GM23338 (cell line): ENCODE measurements at regions not wholly inside any gene's neighbourhood (a gene's known extent, or its start where the extent isn't known, plus 50 kb on each side); places are given as distances from the start of the nearest gene placed in this dataset.

Experiments
- ATAC-seq: fragments of 200-7000 bp; cut with Tn5 transposase; 3 replicates; pipeline ENCODE4 v1.9.1; 2020
- DNase-seq: peaks from one replicate; pipeline ENCODE4 v3.0.0-alpha.2; 2015; ENCODE audit warnings: low spot score
- H2AFZ ChIP-seq: fragments of 200-600 bp; sonication (generic); 2 replicates; pipeline ENCODE4 v1.8.0; 2016; ENCODE audit warnings: antibody characterized with exemption, mild to moderate bottlenecking, moderate library complexity
- H3F3A ChIP-seq: fragments of 200-600 bp; sonication (generic); replicated peaks from 2 replicates; pipeline ENCODE4 v1.8.0; 2017; ENCODE audit warnings: antibody characterized with exemption, mixed run types, low read depth
- H3K27ac ChIP-seq: fragments of 200-600 bp; sonication (generic); 2 replicates; pipeline ENCODE4 v1.6.1; 2016; ENCODE audit warnings: low read depth
- H3K27me3 ChIP-seq: fragments of 200-600 bp; sonication (generic); 2 replicates; pipeline ENCODE4 v1.8.0; 2016; ENCODE audit warnings: mild to moderate bottlenecking, mixed run types, moderate library complexity; ENCODE audit not compliant: insufficient read depth
- H3K36me3 ChIP-seq: fragments of 200-600 bp; sonication (generic); 2 replicates; pipeline ENCODE4 v1.8.0; 2016; ENCODE audit warnings: mild to moderate bottlenecking; ENCODE audit not compliant: insufficient read depth
- H3K4me1 ChIP-seq: fragments of 200-600 bp; sonication (generic); 2 replicates; pipeline ENCODE4 v1.8.0; 2016; ENCODE audit warnings: mild to moderate bottlenecking, moderate library complexity; ENCODE audit not compliant: insufficient read depth
- H3K4me2 ChIP-seq: fragments of 200-600 bp; sonication (generic); 2 replicates; pipeline ENCODE4 v1.7.1; 2017; ENCODE audit warnings: mixed run types
- H3K4me3 ChIP-seq: fragments of 200-600 bp; sonication (generic); 2 replicates; pipeline ENCODE4 v1.6.1; 2016; ENCODE audit warnings: mixed run types
- H3K79me2 ChIP-seq: fragments of 200-600 bp; sonication (generic); replicated peaks from 2 replicates; pipeline ENCODE4 v1.8.0; 2017; ENCODE audit warnings: mild to moderate bottlenecking; ENCODE audit not compliant: insufficient read depth
- H3K9me2 ChIP-seq: fragments of 200-600 bp; sonication (generic); 2 replicates; pipeline ENCODE4 v1.8.0; 2017; ENCODE audit not compliant: insufficient read depth
- H4K20me1 ChIP-seq: fragments of 200-600 bp; sonication (generic); replicated peaks from 2 replicates; pipeline ENCODE4 v1.8.0; 2017; ENCODE audit warnings: mild to moderate bottlenecking; ENCODE audit not compliant: insufficient read depth
- H3K27ac Mint-ChIP-seq: 2 replicates; pipeline ENCODE4 v1.8.0; 2020; ENCODE audit warnings: inconsistent platforms, mild to moderate bottlenecking, moderate library complexity, mixed read lengths
- H3K27me3 Mint-ChIP-seq: 3 replicates; pipeline ENCODE4 v1.8.0; 2022; ENCODE audit warnings: low read depth, mild to moderate bottlenecking, moderate library complexity, mixed read lengths, inconsistent platforms; ENCODE audit not compliant: insufficient read depth, poor library complexity
- H3K36me3 Mint-ChIP-seq: 3 replicates; pipeline ENCODE4 v1.8.0; 2021; ENCODE audit warnings: low read depth, mild to moderate bottlenecking, inconsistent platforms, moderate library complexity, mixed read lengths
- H3K4me1 Mint-ChIP-seq: 3 replicates; pipeline ENCODE4 v1.8.0; 2020; ENCODE audit warnings: mild to moderate bottlenecking, inconsistent platforms, mixed read lengths
- H3K4me3 Mint-ChIP-seq: 3 replicates; pipeline ENCODE4 v1.8.0; 2021; ENCODE audit warnings: moderate library complexity, mild to moderate bottlenecking, inconsistent platforms, mixed read lengths
- H3K9me3 Mint-ChIP-seq: 3 replicates; pipeline ENCODE4 v1.8.0; 2020; ENCODE audit warnings: moderate library complexity, mild to moderate bottlenecking, inconsistent platforms, mixed read lengths
- CREB1 ChIP-seq: fragments of 250-450 bp; sonication (Bioruptor Pico); IDR thresholded peaks from 2 replicates; pipeline ENCODE4 v1.5.0; 2020; ENCODE audit warnings: low read depth, mild to moderate bottlenecking, moderate library complexity
- CTCF ChIP-seq, 2 experiments: fragments of 200-600 bp in 1 of 2; sonication (generic) in 1 of 2; conservative IDR thresholded peaks; 2 replicates each; pipeline versions ENCODE4 v1.5.1 to v1.6.1; 2016 to 2017; ENCODE audit warnings: antibody characterized with exemption in 2 of 2, low read depth in 2 of 2, mild to moderate bottlenecking in 2 of 2, moderate library complexity in 1 of 2
- EZH2 ChIP-seq: fragments of 200-600 bp; sonication (generic); IDR thresholded peaks from one replicate; pipeline ENCODE4 v1.8.0; 2017; ENCODE audit warnings: antibody characterized with exemption, mild to moderate bottlenecking, low read depth; ENCODE audit not compliant: unreplicated experiment
- EZH2phosphoT487 ChIP-seq: fragments of 200-600 bp; sonication (generic); IDR thresholded peaks from one replicate; pipeline ENCODE4 v1.8.1; 2018; ENCODE audit warnings: antibody characterized with exemption; ENCODE audit not compliant: unreplicated experiment
- JUNB ChIP-seq: IDR thresholded peaks from one replicate; pipeline ENCODE4 v1.6.1; 2016; ENCODE audit warnings: antibody characterized with exemption; ENCODE audit not compliant: unreplicated experiment
- POLR2AphosphoS5 ChIP-seq: IDR thresholded peaks from 2 replicates; pipeline ENCODE4 v1.6.1; 2016; ENCODE audit warnings: antibody characterized with exemption, low read depth
- REST ChIP-seq: IDR thresholded peaks from one replicate; pipeline ENCODE4 v1.6.1; 2018; ENCODE audit warnings: antibody characterized with exemption; ENCODE audit not compliant: unreplicated experiment
- STAT1 ChIP-seq: IDR thresholded peaks from one replicate; pipeline ENCODE4 v1.6.1; 2016; ENCODE audit warnings: antibody characterized with exemption; ENCODE audit not compliant: unreplicated experiment
- ZNF114 ChIP-seq: fragments of 250-450 bp; sonication (Bioruptor Pico); IDR thresholded peaks from 2 replicates; pipeline ENCODE4 v1.5.0; 2020; ENCODE audit warnings: mild to moderate bottlenecking, moderate library complexity
- ZNF331 ChIP-seq: fragments of 250-450 bp; sonication (Bioruptor Pico); IDR thresholded peaks from 2 replicates; pipeline ENCODE4 v1.5.0; 2020; ENCODE audit warnings: low read depth, mild to moderate bottlenecking, moderate library complexity
- TF ChIP-seq, protein P1 (sequence below): fragments of 250-450 bp; sonication (Bioruptor Pico); IDR thresholded peaks from 2 replicates; pipeline ENCODE4 v1.5.0; 2020; ENCODE audit warnings: mild to moderate bottlenecking, moderate library complexity
- TF ChIP-seq, protein P2 (sequence below): IDR thresholded peaks from 2 replicates; pipeline ENCODE4 v1.6.1; 2016; ENCODE audit warnings: antibody characterized with exemption

GRCh38 chr2:487186-488079 lies 189.8 kb downstream of the TMEM18 start (continued):
- TF ChIP-seq CREB1 (no peak), EZH2phosphoT487 (no peak), JUNB (no peak), ZNF331 (no peak)

GRCh38 chr2:486371-486770 lies 190.8 kb downstream of the TMEM18 start:
- no peaks in the 10 kb centered on the region for H3F3A ChIP-seq
- no peaks in the 10 kb centered on the region for H3K27me3 ChIP-seq
- no peaks in the 10 kb centered on the region for H4K20me1 ChIP-seq
- no peaks in the 10 kb centered on the region for H3K27me3 Mint-ChIP-seq
- H3K79me2 ChIP-seq, result no peaks in the 10 kb centered on the region
- H3K9me2 ChIP-seq, result no peaks in the 10 kb centered on the region
- H2AFZ ChIP-seq, result no peak overlapping the region
- no peak overlapping the region for H3K27ac Mint-ChIP-seq
- no peaks in the 10 kb centered on the region for H3K9me3 Mint-ChIP-seq
- ATAC-seq (no peak), DNase-seq (no peak)
- no peak overlapping the region for H3K4me3 ChIP-seq
- H3K36me3 Mint-ChIP-seq, result no peaks in the 10 kb centered on the region; the same call in 2 of the 3 replicates
- no peaks in the 10 kb centered on the region for H3K36me3 ChIP-seq
- H3K4me1 Mint-ChIP-seq, result peaks cover 19% of the 10 kb centered on the region
- no peak overlapping the region for H3K4me2 ChIP-seq
- no peak overlapping the region for H3K4me3 Mint-ChIP-seq
- no peak overlapping the region for H3K27ac ChIP-seq
- no peaks in the 10 kb centered on the region for H3K4me1 ChIP-seq
- TF ChIP-seq ZNF331, result no peak
- TF ChIP-seq EZH2phosphoT487, result no peak
- TF ChIP-seq, protein P1, sequence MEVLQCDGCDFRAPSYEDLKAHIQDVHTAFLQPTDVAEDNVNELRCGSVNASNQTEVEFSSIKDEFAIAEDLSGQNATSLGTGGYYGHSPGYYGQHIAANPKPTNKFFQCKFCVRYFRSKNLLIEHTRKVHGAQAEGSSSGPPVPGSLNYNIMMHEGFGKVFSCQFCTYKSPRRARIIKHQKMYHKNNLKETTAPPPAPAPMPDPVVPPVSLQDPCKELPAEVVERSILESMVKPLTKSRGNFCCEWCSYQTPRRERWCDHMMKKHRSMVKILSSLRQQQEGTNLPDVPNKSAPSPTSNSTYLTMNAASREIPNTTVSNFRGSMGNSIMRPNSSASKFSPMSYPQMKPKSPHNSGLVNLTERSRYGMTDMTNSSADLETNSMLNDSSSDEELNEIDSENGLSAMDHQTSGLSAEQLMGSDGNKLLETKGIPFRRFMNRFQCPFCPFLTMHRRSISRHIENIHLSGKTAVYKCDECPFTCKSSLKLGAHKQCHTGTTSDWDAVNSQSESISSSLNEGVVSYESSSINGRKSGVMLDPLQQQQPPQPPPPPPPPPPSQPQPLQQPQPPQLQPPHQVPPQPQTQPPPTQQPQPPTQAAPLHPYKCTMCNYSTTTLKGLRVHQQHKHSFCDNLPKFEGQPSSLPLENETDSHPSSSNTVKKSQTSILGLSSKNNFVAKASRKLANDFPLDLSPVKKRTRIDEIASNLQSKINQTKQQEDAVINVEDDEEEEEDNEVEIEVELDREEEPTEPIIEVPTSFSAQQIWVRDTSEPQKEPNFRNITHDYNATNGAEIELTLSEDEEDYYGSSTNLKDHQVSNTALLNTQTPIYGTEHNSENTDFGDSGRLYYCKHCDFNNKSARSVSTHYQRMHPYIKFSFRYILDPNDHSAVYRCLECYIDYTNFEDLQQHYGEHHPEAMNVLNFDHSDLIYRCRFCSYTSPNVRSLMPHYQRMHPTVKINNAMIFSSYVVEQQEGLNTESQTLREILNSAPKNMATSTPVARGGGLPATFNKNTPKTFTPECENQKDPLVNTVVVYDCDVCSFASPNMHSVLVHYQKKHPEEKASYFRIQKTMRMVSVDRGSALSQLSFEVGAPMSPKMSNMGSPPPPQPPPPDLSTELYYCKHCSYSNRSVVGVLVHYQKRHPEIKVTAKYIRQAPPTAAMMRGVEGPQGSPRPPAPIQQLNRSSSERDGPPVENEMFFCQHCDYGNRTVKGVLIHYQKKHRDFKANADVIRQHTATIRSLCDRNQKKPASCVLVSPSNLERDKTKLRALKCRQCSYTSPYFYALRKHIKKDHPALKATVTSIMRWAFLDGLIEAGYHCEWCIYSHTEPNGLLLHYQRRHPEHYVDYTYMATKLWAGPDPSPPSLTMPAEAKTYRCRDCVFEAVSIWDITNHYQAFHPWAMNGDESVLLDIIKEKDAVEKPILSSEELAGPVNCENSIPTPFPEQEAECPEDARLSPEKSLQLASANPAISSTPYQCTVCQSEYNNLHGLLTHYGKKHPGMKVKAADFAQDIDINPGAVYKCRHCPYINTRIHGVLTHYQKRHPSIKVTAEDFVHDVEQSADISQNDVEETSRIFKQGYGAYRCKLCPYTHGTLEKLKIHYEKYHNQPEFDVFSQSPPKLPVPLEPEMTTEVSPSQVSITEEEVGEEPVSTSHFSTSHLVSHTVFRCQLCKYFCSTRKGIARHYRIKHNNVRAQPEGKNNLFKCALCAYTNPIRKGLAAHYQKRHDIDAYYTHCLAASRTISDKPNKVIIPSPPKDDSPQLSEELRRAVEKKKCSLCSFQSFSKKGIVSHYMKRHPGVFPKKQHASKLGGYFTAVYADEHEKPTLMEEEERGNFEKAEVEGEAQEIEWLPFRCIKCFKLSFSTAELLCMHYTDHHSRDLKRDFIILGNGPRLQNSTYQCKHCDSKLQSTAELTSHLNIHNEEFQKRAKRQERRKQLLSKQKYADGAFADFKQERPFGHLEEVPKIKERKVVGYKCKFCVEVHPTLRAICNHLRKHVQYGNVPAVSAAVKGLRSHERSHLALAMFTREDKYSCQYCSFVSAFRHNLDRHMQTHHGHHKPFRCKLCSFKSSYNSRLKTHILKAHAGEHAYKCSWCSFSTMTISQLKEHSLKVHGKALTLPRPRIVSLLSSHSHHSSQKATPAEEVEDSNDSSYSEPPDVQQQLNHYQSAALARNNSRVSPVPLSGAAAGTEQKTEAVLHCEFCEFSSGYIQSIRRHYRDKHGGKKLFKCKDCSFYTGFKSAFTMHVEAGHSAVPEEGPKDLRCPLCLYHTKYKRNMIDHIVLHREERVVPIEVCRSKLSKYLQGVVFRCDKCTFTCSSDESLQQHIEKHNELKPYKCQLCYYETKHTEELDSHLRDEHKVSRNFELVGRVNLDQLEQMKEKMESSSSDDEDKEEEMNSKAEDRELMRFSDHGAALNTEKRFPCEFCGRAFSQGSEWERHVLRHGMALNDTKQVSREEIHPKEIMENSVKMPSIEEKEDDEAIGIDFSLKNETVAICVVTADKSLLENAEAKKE, result no peak
- TF ChIP-seq CTCF (conservative IDR thresholded peaks at IDR 0.05; ENCODE audit: low read depth in 2 of 2), result no peak
- TF ChIP-seq POLR2AphosphoS5, result no peak
- TF ChIP-seq JUNB, result no peak
- TF ChIP-seq EZH2, result no peak
- TF ChIP-seq, protein P2, sequence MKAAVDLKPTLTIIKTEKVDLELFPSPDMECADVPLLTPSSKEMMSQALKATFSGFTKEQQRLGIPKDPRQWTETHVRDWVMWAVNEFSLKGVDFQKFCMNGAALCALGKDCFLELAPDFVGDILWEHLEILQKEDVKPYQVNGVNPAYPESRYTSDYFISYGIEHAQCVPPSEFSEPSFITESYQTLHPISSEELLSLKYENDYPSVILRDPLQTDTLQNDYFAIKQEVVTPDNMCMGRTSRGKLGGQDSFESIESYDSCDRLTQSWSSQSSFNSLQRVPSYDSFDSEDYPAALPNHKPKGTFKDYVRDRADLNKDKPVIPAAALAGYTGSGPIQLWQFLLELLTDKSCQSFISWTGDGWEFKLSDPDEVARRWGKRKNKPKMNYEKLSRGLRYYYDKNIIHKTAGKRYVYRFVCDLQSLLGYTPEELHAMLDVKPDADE, result no peak
- TF ChIP-seq REST, result no peak
- TF ChIP-seq ZNF114, result no peak
- no peak for TF ChIP-seq STAT1
- no peak for TF ChIP-seq CREB1
